ENCODE measurements at regions not wholly inside any gene's neighbourhood (a gene's known extent, or its start where the extent isn't known, plus 50 kb on each side); places are given as distances from the start of the nearest gene placed in this dataset.

DNA sequence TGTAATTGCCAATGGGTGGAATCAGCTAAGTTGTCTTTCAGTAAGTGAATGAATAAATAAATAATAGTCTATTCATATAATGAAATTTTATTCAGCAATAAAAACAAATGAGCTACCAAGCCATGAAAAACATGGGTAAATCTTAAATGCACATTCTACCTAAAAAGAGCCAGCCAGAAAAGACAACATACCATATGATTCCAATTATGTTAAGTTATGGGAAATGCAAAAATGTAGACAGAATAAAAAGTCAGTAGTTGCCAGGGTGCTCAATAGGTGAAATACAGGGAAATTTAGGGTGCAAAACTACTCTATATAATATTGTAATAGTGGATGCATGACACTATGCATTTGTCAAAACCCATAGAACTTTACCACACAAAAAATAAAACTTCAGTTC, 277.2 kb upstream of the EPHA6 start:
- TF ChIP-seq, protein P1, sequence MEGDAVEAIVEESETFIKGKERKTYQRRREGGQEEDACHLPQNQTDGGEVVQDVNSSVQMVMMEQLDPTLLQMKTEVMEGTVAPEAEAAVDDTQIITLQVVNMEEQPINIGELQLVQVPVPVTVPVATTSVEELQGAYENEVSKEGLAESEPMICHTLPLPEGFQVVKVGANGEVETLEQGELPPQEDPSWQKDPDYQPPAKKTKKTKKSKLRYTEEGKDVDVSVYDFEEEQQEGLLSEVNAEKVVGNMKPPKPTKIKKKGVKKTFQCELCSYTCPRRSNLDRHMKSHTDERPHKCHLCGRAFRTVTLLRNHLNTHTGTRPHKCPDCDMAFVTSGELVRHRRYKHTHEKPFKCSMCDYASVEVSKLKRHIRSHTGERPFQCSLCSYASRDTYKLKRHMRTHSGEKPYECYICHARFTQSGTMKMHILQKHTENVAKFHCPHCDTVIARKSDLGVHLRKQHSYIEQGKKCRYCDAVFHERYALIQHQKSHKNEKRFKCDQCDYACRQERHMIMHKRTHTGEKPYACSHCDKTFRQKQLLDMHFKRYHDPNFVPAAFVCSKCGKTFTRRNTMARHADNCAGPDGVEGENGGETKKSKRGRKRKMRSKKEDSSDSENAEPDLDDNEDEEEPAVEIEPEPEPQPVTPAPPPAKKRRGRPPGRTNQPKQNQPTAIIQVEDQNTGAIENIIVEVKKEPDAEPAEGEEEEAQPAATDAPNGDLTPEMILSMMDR (conservative IDR thresholded peaks at IDR 0.05; ENCODE audit: low read depth, low read length): no peak
- TF ChIP-seq EZH2 (IDR thresholded peaks at IDR 0.05; ENCODE audit: borderline replicate concordance, low read depth, low read length, poor library complexity, severe bottlenecking): no peak
